HG03064 (cell line): ENCODE measurements at regions not wholly inside any gene's neighbourhood (a gene's known extent, or its start where the extent isn't known, plus 50 kb on each side); places are given as distances from the start of the nearest gene placed in this dataset.

Experiments used
- ATAC-seq: cut with Tn5 transposase; IDR thresholded peaks from one replicate; pipeline ENCODE4 v1.9.1; 2021; ENCODE audit warnings: low read depth; ENCODE audit not compliant: unreplicated experiment

DNA sequence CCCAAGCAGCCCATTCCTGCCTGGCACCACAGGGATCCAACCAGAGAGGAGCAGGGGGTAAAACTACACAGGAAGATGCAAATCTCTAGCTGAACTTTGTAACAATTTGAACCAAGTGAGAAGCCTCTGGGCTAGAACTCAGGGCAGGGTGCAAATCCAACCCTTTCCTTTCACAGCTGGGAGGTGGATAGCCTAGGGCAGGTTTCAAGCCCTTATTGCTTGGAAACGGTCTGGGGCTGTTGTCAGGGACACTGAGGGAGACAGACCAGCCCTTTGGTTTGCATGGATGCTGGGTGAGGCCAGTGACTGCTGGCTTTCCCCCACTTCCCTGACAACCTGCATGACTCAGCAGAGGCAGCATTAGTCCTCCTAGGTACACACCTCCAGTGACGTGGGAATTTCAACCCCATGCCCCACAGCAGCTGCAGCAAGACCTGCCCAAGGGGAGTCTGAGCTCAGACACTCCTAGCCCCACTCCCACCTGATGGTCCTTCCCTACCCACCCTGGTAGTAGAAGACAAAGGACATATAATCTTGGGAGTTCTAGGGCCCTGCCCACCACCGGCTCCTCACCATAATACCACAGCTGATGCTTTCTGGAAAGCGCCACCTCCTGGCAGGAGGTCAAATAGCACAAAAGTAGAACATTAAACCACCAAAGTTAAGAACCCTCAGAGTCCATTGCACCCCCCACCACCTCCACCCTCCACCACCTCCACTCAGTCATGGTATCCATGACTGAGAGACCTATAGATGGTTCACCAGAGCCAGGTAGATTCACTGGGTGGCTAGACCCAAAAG is 797.7 kb upstream of the MAN1A1 start:
- ATAC-seq = no peak

DNA sequence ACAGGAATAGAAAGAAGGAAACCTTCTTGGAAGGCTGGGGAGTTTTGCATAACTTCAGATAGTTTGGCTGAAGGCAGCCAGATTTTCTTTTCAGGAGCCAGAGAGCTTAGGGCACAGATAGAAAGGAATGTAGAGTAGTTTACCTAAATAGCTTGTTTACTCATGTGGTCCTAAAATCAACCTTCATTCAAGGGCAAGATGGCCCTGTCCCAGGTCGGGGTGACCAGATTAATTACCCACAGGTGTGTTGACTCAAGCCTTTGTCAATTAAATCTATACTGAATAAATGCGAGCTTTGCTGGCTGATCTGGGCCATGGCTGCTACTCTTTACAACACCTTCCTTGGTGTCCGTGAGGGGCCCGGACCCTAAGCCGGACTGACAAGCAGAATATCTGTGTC is 792.0 kb upstream of the MAN1A1 start:
- ATAC-seq = no peak

DNA sequence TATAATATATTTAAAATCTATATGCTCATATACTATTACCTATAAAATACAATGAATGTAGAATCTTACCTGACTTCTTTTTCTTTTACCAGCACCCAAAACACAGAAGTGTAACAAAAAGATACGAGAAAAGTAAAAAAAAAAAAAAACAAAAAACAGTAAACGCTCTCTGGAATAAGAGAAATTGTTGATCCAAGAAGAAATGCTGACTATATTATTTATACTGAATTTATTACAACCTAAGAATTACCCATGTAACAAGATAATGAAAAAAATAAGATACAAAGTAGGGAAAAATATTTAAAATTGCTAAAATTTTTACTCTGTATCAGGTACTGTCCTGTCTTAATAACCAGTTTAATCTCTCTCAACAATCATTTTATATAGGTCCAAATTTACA is 787.9 kb upstream of the MAN1A1 start:
- no peak for ATAC-seq

DNA sequence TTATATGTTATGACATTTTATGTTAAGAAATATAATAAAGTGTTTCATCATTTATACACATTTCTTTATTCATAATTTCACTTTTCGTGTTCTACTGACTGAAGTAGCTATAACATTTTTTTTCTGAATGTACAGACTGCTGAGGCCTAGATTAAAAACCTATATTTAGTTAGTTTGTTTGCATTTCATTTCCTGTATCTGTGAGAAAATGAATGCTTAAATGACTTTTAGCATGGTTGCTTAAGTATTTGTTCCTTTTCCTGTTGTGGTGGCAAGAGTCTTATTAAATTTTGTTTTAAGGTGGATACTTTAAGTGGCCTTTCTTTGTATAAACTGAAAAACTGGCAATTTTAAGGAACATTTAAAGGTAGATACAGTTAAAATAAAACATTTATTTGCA is 779.7 kb upstream of the MAN1A1 start:
- no peak for ATAC-seq

DNA sequence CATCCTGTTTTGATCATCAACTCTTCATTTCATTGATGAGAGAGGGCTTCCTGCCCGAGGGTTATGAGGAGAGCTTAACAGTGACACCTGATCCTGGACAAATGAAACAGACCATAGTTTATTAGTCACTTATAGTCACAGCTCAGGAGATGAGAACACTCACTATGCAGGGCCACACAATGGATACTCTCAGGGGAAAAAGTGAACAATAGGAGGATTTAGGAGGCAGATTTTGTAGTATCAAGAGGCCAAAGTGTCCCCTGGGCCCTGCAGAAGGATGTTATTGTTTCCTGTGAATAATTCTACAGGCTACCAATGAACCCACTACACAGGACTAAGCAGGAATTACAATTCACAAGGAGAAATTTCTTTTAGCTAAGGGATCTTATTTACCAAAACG is 772.8 kb upstream of the MAN1A1 start:
- no peak for ATAC-seq

DNA sequence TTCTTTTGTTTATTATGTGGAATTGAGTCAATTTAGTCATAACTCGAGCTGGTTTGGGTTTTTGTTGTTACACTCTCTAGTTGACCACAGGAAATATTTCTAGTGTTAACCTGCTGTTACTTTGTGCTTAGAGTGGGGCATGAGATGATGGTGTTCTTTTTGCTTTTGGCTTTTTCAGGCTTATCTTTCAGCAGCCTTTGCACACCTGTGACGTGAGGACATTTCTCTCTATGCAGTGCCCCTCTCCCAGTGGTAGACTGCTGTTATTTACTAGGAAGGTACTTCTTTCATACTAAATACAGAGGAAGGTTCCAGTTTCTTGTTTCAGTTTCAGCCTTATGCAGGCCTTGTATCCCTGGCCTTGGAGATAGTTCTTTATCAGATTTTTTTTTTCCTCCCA is 766.8 kb upstream of the MAN1A1 start:
- ATAC-seq = no peak

DNA sequence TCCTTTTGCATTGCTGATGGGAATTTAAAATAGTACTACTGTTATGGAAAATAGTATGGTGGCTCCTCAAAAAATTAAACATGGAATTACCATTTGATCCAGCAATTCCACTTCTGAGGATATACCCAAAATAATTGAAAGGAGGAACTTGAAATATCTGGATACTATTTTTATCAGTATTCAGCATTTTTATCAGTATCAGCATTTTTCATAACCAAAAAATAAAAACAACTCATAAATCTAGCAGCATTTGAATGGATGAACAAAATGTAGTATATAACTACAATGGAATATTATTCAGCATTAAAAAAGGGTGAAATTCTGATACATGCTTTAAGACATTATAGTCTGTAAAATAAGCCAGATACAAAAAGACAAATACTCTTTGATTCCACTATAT is 763.4 kb upstream of the MAN1A1 start:
- ATAC-seq = no peak

DNA sequence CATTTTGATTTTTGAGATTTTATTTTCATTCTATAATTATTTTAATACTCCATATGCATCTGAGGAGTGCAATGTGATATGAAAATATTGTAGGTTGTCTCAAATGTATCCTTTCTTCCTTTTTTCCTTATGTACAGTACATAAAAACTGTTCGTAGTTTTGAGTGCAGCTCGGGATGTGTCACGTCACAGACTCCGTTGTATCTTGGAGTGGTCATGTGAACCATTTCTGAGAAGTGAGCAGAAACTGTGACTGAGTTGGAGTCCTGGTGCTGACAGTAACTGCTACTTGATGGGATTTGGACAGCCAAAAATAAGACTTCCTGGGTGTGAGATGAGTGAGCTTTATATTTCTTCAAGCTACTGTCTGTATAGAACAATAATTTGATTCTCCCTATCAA is 761.4 kb upstream of the MAN1A1 start:
- ATAC-seq = no peak

DNA sequence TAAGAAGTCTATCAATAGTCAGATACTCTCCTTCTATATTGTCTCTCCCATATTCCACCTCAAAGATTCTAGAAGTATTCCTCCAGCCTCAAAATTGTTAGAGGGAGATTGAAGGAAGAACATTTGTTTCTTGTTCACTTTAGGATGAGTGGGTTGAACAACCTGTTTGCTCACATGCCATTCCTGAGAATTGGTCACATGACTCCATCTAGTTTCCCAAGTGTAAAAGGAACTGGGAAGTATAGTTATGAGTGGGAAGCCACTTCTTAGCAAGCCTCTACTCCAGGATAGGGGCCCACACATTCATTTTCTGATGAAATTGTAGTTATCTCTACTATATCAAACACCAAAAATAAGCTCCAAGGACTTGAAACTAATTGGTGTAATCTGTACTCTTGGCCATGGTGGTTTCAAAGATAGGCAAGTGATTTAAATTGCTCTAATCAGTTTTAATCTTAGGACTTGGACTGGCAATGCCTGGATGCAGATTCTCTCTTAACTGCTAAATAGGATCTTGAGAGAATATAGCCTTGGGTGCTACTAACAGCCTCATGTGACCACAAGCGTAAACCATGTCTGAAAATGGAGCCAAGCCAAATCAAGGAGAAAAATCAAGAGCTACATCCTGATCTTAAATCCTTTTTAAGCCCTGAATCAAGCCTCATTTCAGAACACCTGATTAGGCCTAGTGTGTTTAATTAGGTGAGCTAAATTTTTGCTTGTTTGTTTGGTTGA is 758.7 kb upstream of the MAN1A1 start:
- ATAC-seq = no peak

DNA sequence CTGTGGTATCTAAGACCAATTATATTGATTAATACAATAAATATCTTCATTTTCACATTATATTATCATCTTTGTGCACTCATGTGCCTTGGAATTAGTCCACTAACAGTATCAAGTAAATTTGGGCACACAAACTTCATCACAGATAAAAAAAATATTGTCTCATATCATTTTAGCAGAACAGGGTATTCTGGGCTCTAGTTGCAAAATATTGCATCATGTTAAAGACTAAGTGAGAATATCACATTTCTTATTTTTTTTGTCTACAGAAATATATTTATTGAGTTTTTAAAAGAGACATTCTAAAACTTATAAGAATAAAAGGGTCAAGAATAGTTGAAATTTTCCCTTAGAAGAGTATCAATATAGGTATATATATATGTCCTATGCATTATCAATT is 754.1 kb upstream of the MAN1A1 start:
- no peak for ATAC-seq

DNA sequence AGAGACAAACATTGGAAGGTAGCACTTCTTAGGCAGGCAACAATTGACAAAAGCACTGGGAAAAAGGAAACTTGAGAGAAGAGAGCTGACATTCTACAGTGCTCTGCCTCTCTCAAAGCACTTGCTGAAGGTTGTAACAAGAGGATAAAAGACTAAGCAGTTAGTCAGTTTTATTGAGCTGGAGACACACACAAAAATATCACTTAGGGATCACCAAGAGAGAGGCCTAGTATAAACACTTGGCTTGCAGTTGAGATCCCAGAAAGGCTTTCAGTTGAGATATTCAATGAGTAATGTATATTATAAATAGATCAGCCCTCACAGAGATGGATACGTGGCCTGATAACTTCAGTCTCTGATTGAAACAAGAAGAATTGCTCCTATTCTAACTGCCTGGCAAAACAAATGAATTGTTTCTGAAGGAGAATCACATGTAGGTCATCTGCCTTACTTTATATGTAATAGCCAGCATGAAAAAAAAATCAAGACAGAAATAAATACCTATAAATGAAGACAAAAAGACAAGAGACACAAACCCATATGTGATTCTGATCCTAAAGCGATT is 747.2 kb upstream of the MAN1A1 start:
- ATAC-seq = no peak

DNA sequence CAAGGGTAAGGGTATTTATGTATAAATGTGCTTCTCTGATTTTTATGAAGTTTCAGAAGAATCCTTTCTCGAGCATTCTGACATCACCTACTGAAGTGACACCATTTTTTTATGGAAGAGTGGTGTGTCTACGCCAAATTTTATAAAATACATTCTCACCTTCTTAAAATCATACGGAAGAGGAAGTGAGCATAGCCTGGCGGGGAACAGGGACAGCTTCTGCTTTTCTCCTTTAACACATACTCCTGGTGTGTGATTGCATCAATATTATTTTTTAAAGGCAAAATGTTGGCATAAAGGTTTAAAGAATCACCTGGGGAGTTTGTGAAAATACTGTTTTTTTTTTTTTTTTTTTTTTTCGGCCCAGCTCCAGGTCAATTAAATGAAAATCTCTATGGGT is 733.6 kb upstream of the MAN1A1 start:
- ATAC-seq = no peak

DNA sequence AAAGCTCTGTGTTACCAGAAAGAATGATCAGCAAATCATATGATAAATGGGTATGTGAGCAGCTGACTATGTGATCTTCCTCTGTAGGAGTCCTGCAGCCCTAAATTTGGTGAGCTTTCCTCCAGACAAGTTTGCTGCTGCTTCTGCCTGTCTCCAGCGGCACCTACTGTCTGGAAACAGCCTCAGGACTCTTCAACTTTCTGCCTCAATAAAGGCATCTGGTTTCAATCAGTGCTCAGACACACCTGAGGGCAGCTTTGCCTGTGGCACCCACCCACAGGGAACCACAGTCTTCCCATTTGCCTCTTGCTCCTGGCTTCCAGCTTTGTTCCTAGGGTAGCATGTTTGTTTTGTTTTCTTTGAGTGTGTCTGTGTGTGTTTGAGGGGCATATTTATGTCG is 727.9 kb upstream of the MAN1A1 start:
- no peak for ATAC-seq

DNA sequence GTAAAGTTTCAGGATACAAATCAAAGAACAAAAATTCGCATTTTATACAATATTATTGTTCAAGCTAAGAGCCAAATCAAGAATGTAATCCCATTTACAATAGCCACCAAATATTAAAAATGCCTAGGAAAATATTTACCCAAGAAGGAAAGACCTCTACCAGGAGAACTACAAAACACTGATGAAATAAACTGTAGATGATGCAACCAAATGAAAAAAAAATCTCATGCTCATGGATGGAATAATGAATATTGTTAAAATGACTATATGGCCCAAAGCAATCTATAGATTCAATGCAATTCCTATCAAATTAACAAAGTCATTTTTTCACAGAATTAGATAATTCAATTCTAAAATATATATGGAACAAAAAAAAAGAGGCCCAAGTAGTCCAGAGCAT is 708.8 kb upstream of the MAN1A1 start:
- no peak for ATAC-seq

DNA sequence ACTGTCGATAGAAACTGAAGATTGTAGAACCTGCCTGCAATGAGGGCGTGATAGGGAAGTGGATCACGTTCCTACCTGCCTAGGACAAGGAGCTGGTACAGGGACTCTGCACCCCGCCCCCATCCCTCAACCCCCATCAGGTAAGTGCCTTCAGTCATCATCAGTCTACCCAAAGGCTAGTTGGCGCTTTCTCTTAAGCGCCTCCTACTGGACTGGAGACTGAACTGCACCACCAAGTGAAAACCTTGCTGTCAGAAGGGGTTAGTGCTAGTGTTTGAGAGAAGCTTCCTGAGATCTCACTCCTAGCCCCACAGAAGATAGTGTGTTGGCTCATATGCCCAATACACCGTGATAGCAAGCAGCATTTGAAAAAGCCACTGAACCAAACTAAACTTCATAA is 706.5 kb upstream of the MAN1A1 start:
- no peak for ATAC-seq

DNA sequence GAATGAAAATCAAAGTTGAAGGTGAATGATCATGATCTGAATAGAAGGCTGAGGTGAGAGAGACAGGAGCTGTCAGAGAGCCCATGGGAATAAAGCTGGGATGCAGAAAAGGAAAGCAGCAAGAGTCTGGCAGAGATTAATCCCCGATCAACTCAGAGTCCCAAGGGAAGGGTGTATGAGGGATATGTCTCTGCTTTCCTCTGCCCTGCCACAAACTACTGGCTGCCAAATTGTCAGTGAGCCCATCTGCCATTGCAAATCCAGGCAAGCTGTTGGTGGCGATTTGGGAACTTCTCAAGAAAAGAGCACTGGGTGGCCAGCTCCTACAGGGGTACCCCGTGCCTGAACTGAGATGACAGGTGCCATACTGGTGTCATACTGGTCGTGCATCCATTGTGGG is 705.5 kb upstream of the MAN1A1 start:
- ATAC-seq = no peak

DNA sequence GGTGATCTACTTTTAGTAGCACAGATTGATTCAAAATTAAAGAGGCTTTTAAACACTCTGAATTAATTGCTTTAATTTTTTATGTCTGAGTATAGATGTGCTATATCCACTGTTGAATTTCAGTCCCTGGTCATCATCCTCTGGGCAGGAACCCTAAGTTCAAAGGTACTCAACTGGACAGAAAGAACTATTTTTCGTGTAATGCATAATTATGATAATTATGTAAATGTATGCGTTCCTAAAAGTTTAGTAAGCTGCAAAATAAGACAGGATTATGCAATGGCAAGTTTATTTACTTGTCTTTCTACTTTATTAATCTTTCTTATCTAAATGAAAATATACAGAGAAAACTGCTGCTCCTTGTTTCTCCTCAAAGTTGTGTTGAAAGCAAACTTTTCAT is 690.1 kb upstream of the MAN1A1 start:
- no peak for ATAC-seq

DNA sequence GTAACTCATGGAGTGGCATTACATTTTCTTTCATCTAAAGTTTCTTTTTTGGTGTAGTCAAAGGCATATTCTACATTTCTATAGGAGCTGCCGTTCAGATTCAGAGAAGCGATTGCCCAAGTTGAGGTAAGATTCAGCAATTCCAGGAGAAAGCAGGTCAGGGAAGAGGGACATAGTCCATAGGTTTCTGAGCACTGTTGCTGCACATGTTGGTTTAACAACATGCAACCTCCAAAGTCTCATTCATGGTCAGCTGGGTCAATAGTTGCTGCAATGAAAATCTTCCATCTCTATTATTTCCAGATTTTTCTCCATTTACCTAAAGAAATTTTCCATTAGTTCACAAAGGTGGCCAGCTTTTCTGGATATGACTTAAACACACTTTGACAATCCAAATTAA is 682.3 kb upstream of the MAN1A1 start:
- no peak for ATAC-seq

DNA sequence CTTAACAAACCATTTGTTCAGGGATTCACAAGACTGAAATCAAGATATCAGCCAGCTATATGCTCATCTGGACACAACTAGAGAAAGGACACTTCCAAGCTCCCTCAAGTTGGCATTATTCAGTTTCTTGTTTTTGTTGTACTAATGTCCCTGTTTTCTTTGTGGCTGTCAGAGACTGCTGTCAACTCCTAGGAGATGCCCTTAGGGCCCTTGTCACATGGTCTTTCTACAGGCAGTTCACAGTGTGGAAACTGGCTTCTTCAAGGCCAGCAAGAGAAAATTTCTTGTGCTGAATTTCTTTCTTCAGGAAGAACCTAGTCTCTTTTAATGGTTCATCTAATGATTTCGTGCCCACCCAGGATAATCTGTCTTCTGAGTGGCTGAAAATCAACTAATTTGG is 677.2 kb upstream of the MAN1A1 start:
- ATAC-seq = no peak

DNA sequence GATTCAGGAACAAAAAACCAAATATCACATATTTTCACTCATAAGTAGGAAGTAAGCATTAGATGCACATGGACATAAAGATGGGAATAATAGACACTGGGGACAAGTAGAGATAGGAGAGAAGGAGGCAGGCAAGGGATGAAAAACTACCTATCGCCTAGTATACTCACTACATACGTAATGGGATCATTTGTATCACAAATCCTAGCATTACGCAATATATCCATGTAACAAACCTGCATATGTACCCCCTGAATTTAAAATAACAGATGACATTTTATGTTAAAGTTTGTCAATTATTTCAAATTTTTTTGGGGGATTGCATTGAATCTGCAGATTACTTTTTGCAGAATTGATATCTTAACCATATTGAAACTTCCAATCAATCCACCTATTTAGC is 660.5 kb upstream of the MAN1A1 start:
- ATAC-seq = no peak

DNA sequence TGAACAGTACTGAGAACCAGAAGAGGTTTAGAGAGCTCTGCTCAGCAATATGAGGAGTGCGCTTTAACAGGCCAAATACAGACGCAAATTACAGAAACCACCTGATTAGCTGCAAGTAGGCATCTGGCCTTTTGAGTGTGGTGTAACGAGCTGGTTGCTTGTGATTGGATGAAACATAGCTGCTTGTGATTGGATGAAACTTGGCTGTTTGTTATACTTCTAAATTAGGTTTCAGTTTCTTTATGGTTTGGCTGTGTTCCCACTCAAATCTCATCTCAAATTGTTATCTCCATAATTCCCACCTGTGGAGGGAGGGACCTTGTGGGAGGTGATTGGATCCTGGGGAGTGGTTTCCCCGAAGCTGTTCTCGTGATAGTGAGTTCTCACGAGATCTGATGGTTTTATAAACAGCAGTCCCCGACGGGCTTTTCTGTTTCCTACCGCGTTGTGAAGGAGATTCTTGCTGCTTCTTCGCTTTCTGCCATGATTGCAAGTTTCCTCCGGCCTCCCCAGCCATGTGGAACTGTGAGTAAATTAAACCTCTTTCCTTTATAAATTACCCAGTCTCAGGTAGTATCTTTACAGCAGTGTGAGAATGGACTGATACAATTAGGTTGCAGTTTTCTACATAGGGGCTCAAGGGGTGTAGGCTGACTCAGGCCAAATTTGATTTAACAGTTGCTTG is 655.9 kb upstream of the MAN1A1 start:
- ATAC-seq = no peak
